ENCODE measurements at regions not wholly inside any gene's neighbourhood (a gene's known extent, or its start where the extent isn't known, plus 50 kb on each side); places are given as distances from the start of the nearest gene placed in this dataset.

DNA sequence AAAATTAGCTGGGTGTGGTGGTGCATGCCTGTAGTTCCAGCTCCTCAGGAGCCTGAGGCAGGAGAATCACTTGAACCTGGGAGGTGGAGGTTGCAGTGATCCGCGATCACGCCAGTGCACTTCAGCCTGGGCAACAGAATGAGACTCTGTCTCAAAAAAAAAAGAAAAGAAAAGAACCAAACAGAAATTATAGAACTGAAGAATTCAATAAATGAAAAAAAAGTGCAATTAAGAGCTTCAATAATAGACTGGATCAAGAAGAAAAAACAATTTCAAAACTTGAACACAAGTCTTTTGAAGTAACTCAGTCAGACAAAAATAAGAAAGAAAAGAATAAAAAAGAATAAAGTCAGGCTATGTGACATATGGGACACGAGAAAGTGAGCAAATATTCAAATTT lies 175.8 kb upstream of the ZSWIM2 start:
- Histone ChIP-seq H3K4me3 (ENCODE audit: insufficient read depth, low read depth, low read length) (no peak overlapping the region), H2BK20ac (ENCODE audit: low read depth, low read length) (no peak overlapping the region), H3K56ac (ENCODE audit: extremely low read depth, insufficient read depth, low read length) (no peak overlapping the region), H3K4me2 (ENCODE audit: low read depth, low read length) (no peak overlapping the region), H3K4me1 (ENCODE audit: control insufficient read depth, insufficient read depth, low read length) (no peaks in the 10 kb centered on the region), H3K4ac (ENCODE audit: low read depth, low read length) (no peak overlapping the region), H4K5ac (ENCODE audit: low read depth, low read length) (no peak overlapping the region), H3K9me1 (ENCODE audit: insufficient read depth, low read length) (no peaks in the 10 kb centered on the region), H2AK9ac (replicated peaks; ENCODE audit: low read depth, low read length, poor library complexity) (no peak overlapping the region), H3K27ac (ENCODE audit: insufficient read depth, low read length) (no peak overlapping the region), H2AK5ac (ENCODE audit: low read depth, low read length) (no peak overlapping the region), H3K27me3 (ENCODE audit: control insufficient read depth, insufficient read depth, low read length) (no peaks in the 10 kb centered on the region), H4K20me1 (ENCODE audit: insufficient read depth, low read length) (no peaks in the 10 kb centered on the region), H3K9ac (ENCODE audit: low read depth, low read length) (no peak overlapping the region), H3K36me3 (ENCODE audit: control insufficient read depth, insufficient read depth, low read length) (no peaks in the 10 kb centered on the region), H4K8ac (ENCODE audit: low read depth in 2 of 2, low read length in 2 of 2) (no peak overlapping the region), H4K91ac (ENCODE audit: insufficient read depth, low read depth, low read length) (no peak overlapping the region), H3K18ac (ENCODE audit: low read depth, low read length) (no peak overlapping the region), H2AFZ (replicated peaks; ENCODE audit: low read length, poor library complexity) (no peak overlapping the region), H2BK5ac (ENCODE audit: low read depth, low read length, poor library complexity, severe bottlenecking) (no peak overlapping the region), H3K14ac (replicated peaks; ENCODE audit: low read depth, low read length) (no peak overlapping the region), H2BK120ac (ENCODE audit: low read depth, low read length) (no peak overlapping the region), H3K79me1 (ENCODE audit: low read depth in 1 of 2, low read length in 2 of 2) (no peaks in the 10 kb centered on the region), H3K23ac (ENCODE audit: low read depth, low read length) (no peak overlapping the region), H3K9me3 (ENCODE audit: control insufficient read depth, insufficient read depth, low read length) (peaks cover 2% of the 10 kb centered on the region; the same call in 1 of the 2 replicates), H2BK15ac (ENCODE audit: low read depth, low read length) (no peak overlapping the region)
- ChIA-PET CTCF (no interaction called here), POLR2A (ENCODE audit: unreplicated experiment) (no interaction called here)
- DNase-seq (no peak), ATAC-seq (ENCODE audit: low read depth) (no peak)
- BruUV-seq (replicated peaks), result no TSS peak
- intact Hi-C loops (cut with micrococcal nuclease) (no loop called here), dilution Hi-C loops (cut with HindIII; ENCODE audit: low sequenced_read_pairs, unreplicated experiment) (no loop called here), in situ Hi-C loops (cut with MboI; ENCODE audit: low sequenced_read_pairs) (no loop called here)
- WGBS, 2 experiments (ENCODE audit: extremely low coverage in 2 of 2, insufficient read length in 1 of 2), result no CpG with 5 or more reads among the region's 4 CpGs
- TF ChIP-seq RCOR1 (IDR thresholded peaks at IDR 0.05; ENCODE audit: insufficient replicate concordance, low read length) (no peak), ELK1 (IDR thresholded peaks at IDR 0.05; ENCODE audit: borderline replicate concordance, low read depth, low read length) (no peak), CEBPB (IDR thresholded peaks at IDR 0.05; ENCODE audit: low read depth, low read length) (no peak), FOS (IDR thresholded peaks at IDR 0.05; ENCODE audit: low read depth, low read length) (no peak), USF2 (IDR thresholded peaks at IDR 0.05; ENCODE audit: low read depth, low read length) (no peak), NFE2L2 (IDR thresholded peaks at IDR 0.05; ENCODE audit: low read depth, low read length) (no peak), MXI1 (IDR thresholded peaks at IDR 0.05; ENCODE audit: borderline replicate concordance, low read depth, low read length) (no peak), CHD1 (IDR thresholded peaks at IDR 0.05; ENCODE audit: low read depth, low read length) (no peak), POLR2A (IDR thresholded peaks at IDR 0.05; ENCODE audit: low read depth, low read length) (no peak), SMC3 (IDR thresholded peaks at IDR 0.05; ENCODE audit: low read depth, low read length) (no peak)
